Fibroblast of lung (primary cell): ENCODE measurements at regions not wholly inside any gene's neighbourhood (a gene's known extent, or its start where the extent isn't known, plus 50 kb on each side); places are given as distances from the start of the nearest gene placed in this dataset.
"Not testable (repeated sequence)": the region's sequence is repeated elsewhere in the genome, so short reads cannot be mapped to it uniquely, and the experiment has no call there.

ENCODE experiments used
- DNase-seq, 2 donors: peaks; one replicate each; pipeline versions ENCODE4 v3.0.0 to v3.0.0-alpha.2; 2010; ENCODE audit warnings: low read depth in 2 of 2
- H2AFZ ChIP-seq: 2 replicates; pipeline ENCODE4 v1.5.1; 2012; ENCODE audit warnings: low read length, control low read depth, inconsistent platforms
- H3K27ac ChIP-seq: 2 replicates; pipeline ENCODE4 v1.5.1; 2011; ENCODE audit warnings: low read length, control low read depth; ENCODE audit not compliant: insufficient read depth
- H3K27me3 ChIP-seq: 2 replicates; pipeline ENCODE4 v1.5.1; 2011; ENCODE audit warnings: mild to moderate bottlenecking, low read length; ENCODE audit not compliant: control insufficient read depth, insufficient read depth
- H3K36me3 ChIP-seq: 2 replicates; pipeline ENCODE4 v1.5.1; 2011; ENCODE audit warnings: low read length; ENCODE audit not compliant: control insufficient read depth, insufficient read depth
- H3K4me1 ChIP-seq: 2 replicates; pipeline ENCODE4 v1.5.1; 2011; ENCODE audit warnings: low read length; ENCODE audit not compliant: control insufficient read depth, insufficient read depth; ENCODE audit errors: extremely low read depth
- H3K4me2 ChIP-seq: 2 replicates; pipeline ENCODE4 v1.5.1; 2011; ENCODE audit warnings: low read length, control low read depth; ENCODE audit not compliant: insufficient read depth; ENCODE audit errors: extremely low read depth
- H3K4me3 ChIP-seq, 4 experiments: fragments of 200-600 bp in 1 of 4; sonication (generic) in 1 of 4; replicated peaks in 1 of 4; 2 replicates each; pipeline ENCODE4 v1.5.1; 2011 to 2016; ENCODE audit warnings: low read length in 4 of 4, low read depth in 3 of 4, mild to moderate bottlenecking in 3 of 4, control low read depth in 2 of 4, inconsistent platforms in 1 of 4, mixed read lengths in 1 of 4; ENCODE audit not compliant: insufficient read depth in 1 of 4; ENCODE audit errors: control extremely low read depth in 1 of 4
- H3K79me2 ChIP-seq: 2 replicates; pipeline ENCODE4 v1.5.1; 2012; ENCODE audit warnings: mild to moderate bottlenecking, low read length, inconsistent platforms; ENCODE audit not compliant: control insufficient read depth, insufficient read depth
- H3K9ac ChIP-seq: 2 replicates; pipeline ENCODE4 v1.5.1; 2011; ENCODE audit warnings: mild to moderate bottlenecking, low read length, control low read depth; ENCODE audit not compliant: insufficient read depth
- H3K9me3 ChIP-seq: 2 replicates; pipeline ENCODE4 v1.5.1; 2012; ENCODE audit warnings: low read depth, low read length; ENCODE audit not compliant: control insufficient read depth, insufficient read depth
- H4K20me1 ChIP-seq: 2 replicates; pipeline ENCODE4 v1.5.1; 2011; ENCODE audit warnings: low read length; ENCODE audit not compliant: control insufficient read depth, insufficient read depth; ENCODE audit errors: extremely low read depth
- CTCF ChIP-seq, 2 donors: IDR thresholded peaks in 1 of 2; conservative IDR thresholded peaks in 1 of 2; 1 replicate in 1 of 2; 2 replicates in 1 of 2; pipeline ENCODE4 v1.5.1; 2011 to 2012; ENCODE audit warnings: low read length in 2 of 2, control low read depth in 1 of 2, inconsistent platforms in 1 of 2, low read depth in 1 of 2, mild to moderate bottlenecking in 1 of 2
- EZH2 ChIP-seq: IDR thresholded peaks from 2 replicates; pipeline ENCODE4 v1.5.1; 2012; ENCODE audit warnings: low read length, control low read depth, mild to moderate bottlenecking; ENCODE audit errors: missing control alignments

GRCh38 chr16:60641067-60641665 is 1395.1 kb downstream of the CDH8 start:
- Histone ChIP-seq H3K9me3 (no peaks in the 10 kb centered on the region), H3K4me2 (no peak overlapping the region), H3K79me2 (no peaks in the 10 kb centered on the region), H3K27ac (no peak overlapping the region), H3K9ac (no peak overlapping the region), H2AFZ (no peak overlapping the region), H3K36me3 (no peaks in the 10 kb centered on the region), H4K20me1 (no peaks in the 10 kb centered on the region), H3K27me3 (no peaks in the 10 kb centered on the region), H3K4me1 (no peaks in the 10 kb centered on the region), H3K4me3 (no peak overlapping the region)
- DNase-seq: peak; percentile 1 to 4
- TF ChIP-seq EZH2 (no peak), CTCF (conservative IDR thresholded peaks at IDR 0.05 in 1 of 2, IDR thresholded peaks at IDR 0.05 in 1 of 2; ENCODE audit: low read depth in 1 of 2, low read length in 2 of 2) (no peak)

GRCh38 chr16:60640038-60640437 is 1396.2 kb downstream of the CDH8 start:
- no peaks in the 10 kb centered on the region for H3K27me3 ChIP-seq
- H2AFZ ChIP-seq: no peak overlapping the region
- H3K79me2 ChIP-seq: no peaks in the 10 kb centered on the region
- no peaks in the 10 kb centered on the region for H3K9me3 ChIP-seq
- no peak overlapping the region for H3K4me2 ChIP-seq
- DNase-seq: peak in 1 of 2 donors; percentile 1
- no peak overlapping the region for H3K9ac ChIP-seq
- H3K27ac ChIP-seq: no peak overlapping the region
- H3K4me3 ChIP-seq: no peak overlapping the region
- no peaks in the 10 kb centered on the region for H4K20me1 ChIP-seq
- no peaks in the 10 kb centered on the region for H3K36me3 ChIP-seq
- H3K4me1 ChIP-seq: no peaks in the 10 kb centered on the region
- TF ChIP-seq EZH2 (no peak), CTCF (conservative IDR thresholded peaks at IDR 0.05 in 1 of 2, IDR thresholded peaks at IDR 0.05 in 1 of 2; ENCODE audit: low read depth in 1 of 2, low read length in 2 of 2) (no peak)

GRCh38 chr16:60636636-60637035 is 1399.6 kb downstream of the CDH8 start:
- not testable (repeated sequence) for H3K27me3 ChIP-seq, H3K9me3 ChIP-seq, H3K4me2 ChIP-seq, H3K4me1 ChIP-seq, DNase-seq, H3K27ac ChIP-seq, H3K9ac ChIP-seq, H3K4me3 ChIP-seq, H2AFZ ChIP-seq, H4K20me1 ChIP-seq, H3K36me3 ChIP-seq, H3K79me2 ChIP-seq
